H54 (cell line): ENCODE measurements at regions not wholly inside any gene's neighbourhood (a gene's known extent, or its start where the extent isn't known, plus 50 kb on each side); places are given as distances from the start of the nearest gene placed in this dataset.

Experiments
- DNase-seq: peaks from one replicate; pipeline ENCODE4 v3.0.0; 2011; ENCODE audit warnings: low spot score, mixed read lengths; ENCODE audit not compliant: insufficient read length
- FAIRE-seq: peaks from 3 replicates; lab custom pipeline; 2011; peaks lifted over from hg19 to GRCh38; lab: Jason Lieb, UNC
- POLR2A ChIP-seq: IDR thresholded peaks from 2 replicates; pipeline ENCODE4 v1.6.1; 2011; ENCODE audit warnings: low read depth, mild to moderate bottlenecking, low read length

- no peak for DNase-seq
- no peak for FAIRE-seq
- TF ChIP-seq POLR2A = no peak
Observed at GRCh38 chr11:43243927-43244326, 67.9 kb upstream of the API5 start.

- DNase-seq (no peak), FAIRE-seq (no peak)
- no peak for TF ChIP-seq POLR2A
Observed at GRCh38 chr11:43245466-43245865, 66.3 kb upstream of the API5 start.

GRCh38 chr11:43250309-43250708 is 61.5 kb upstream of the API5 start:
- DNase-seq (no peak), FAIRE-seq (no peak)
- TF ChIP-seq POLR2A = no peak

- FAIRE-seq = no peak
- TF ChIP-seq POLR2A = no peak
- DNase-seq = no peak
Observed at GRCh38 chr11:43261775-43262174, 50.0 kb upstream of the API5 start.
